GM10266 (cell line): ENCODE measurements at regions not wholly inside any gene's neighbourhood (a gene's known extent, or its start where the extent isn't known, plus 50 kb on each side); places are given as distances from the start of the nearest gene placed in this dataset.

Source experiments
- DNase-seq: peaks from one replicate; pipeline ENCODE4 v3.0.0; 2012; ENCODE audit errors: extremely low spot score
- TF ChIP-seq, protein P1 (sequence below): IDR thresholded peaks from 2 replicates; pipeline ENCODE4 v1.5.1; 2012; ENCODE audit warnings: mild to moderate bottlenecking, low read depth; ENCODE audit not compliant: control insufficient read depth, insufficient read depth; ENCODE audit errors: missing control alignments

GRCh38 chr15:25565470-25566264 is 126.8 kb upstream of the UBE3A start:
- TF ChIP-seq, protein P1, sequence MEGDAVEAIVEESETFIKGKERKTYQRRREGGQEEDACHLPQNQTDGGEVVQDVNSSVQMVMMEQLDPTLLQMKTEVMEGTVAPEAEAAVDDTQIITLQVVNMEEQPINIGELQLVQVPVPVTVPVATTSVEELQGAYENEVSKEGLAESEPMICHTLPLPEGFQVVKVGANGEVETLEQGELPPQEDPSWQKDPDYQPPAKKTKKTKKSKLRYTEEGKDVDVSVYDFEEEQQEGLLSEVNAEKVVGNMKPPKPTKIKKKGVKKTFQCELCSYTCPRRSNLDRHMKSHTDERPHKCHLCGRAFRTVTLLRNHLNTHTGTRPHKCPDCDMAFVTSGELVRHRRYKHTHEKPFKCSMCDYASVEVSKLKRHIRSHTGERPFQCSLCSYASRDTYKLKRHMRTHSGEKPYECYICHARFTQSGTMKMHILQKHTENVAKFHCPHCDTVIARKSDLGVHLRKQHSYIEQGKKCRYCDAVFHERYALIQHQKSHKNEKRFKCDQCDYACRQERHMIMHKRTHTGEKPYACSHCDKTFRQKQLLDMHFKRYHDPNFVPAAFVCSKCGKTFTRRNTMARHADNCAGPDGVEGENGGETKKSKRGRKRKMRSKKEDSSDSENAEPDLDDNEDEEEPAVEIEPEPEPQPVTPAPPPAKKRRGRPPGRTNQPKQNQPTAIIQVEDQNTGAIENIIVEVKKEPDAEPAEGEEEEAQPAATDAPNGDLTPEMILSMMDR: no peak
- no peak for DNase-seq

GRCh38 chr15:25563596-25563995 is 124.8 kb upstream of the UBE3A start:
- TF ChIP-seq, protein P1: no peak
- no peak for DNase-seq

GRCh38 chr15:25557926-25558325 is 119.1 kb upstream of the UBE3A start:
- DNase-seq: no peak
- TF ChIP-seq, protein P1: no peak

GRCh38 chr15:25556136-25556535 is 117.3 kb upstream of the UBE3A start:
- TF ChIP-seq, protein P1: no peak
- no peak for DNase-seq

DNA sequence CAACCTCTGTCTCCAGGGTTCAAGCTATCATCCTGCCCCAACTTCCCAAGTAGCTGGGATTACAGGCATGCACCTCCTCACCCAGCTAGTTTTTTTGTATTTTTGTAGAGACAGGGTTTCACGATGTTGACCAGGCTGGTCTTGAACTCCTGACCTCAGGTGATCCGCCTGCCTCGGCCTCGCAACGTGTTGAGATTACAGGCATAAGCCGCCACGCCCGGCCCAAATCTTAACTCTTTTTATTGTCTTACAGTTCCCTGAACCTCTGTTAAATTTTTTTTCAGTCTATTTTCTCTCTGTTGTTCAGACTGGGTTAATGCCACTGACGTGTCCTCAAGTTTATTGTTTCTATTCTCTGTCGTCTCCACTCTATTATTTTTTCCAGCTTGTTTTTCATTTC is 115.8 kb upstream of the UBE3A start:
- no peak for DNase-seq
- TF ChIP-seq, protein P1: no peak

DNA sequence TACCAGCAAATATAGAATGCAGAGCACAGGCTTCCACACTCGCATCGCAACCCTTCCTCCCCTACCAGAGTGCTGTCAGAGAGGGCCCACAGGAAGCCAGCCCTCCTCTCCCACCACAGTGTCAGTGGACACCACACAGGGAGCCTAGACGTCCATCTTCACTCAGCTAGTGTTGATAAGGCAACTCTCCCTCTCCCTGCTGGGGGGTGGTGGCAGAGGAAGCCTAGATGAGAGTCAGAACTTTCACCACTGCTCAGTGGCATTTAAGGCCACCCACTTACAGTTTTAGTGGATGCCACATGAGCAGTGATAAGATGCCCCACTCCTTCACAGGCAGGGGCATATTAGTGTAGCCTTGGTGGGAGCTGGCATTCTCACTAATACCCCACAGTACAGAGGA is 109.8 kb upstream of the UBE3A start:
- DNase-seq: no peak
- TF ChIP-seq, protein P1: no peak

DNA sequence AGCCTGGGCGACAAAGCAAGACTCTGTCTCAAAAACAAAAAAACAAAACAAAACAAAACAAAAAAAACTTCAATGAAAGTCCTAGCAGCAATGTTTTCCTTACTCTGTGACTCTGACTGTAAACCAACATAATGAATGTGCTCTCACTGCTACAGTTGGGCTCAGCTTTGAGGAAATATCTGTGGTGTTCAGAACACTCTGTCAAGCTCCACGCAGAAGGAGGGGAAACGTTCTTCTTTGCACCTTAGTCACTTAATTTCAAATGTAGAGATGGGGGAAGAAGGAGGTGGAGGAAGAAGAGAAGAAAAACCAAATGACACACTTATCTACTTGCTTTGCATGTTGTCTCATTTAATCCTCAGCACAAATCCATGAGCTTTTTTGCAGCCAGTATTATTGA is 107.1 kb upstream of the UBE3A start:
- TF ChIP-seq, protein P1: no peak
- DNase-seq: no peak
